Suprapubic skin (tissue), 4 donors: ENCODE measurements at regions not wholly inside any gene's neighbourhood (a gene's known extent, or its start where the extent isn't known, plus 50 kb on each side); places are given as distances from the start of the nearest gene placed in this dataset.

Experiments
- POLR2A ChIP-seq, 2 donors: fragments of 450-650 bp; IDR thresholded peaks; one replicate each; pipeline ENCODE4 v1.6.1; 2017; ENCODE audit warnings: antibody characterized with exemption in 2 of 2, mild to moderate bottlenecking in 2 of 2, moderate library complexity in 2 of 2
- POLR2AphosphoS5 ChIP-seq, 3 donors: sonication (generic); formaldehyde crosslinking; IDR thresholded peaks; one replicate each; pipeline ENCODE4 v1.6.1; 2017; ENCODE audit warnings: antibody characterized with exemption in 3 of 3
- TF ChIP-seq, protein P1 (sequence below), 2 donors: fragments of 200-600 bp in 1 of 2; fragments of 450-650 bp in 1 of 2; sonication (generic) in 1 of 2; IDR thresholded peaks; one replicate each; pipeline ENCODE4 v1.5.1; 2016 to 2019; ENCODE audit warnings: antibody characterized with exemption in 2 of 2, mild to moderate bottlenecking in 1 of 2, moderate library complexity in 1 of 2

DNA sequence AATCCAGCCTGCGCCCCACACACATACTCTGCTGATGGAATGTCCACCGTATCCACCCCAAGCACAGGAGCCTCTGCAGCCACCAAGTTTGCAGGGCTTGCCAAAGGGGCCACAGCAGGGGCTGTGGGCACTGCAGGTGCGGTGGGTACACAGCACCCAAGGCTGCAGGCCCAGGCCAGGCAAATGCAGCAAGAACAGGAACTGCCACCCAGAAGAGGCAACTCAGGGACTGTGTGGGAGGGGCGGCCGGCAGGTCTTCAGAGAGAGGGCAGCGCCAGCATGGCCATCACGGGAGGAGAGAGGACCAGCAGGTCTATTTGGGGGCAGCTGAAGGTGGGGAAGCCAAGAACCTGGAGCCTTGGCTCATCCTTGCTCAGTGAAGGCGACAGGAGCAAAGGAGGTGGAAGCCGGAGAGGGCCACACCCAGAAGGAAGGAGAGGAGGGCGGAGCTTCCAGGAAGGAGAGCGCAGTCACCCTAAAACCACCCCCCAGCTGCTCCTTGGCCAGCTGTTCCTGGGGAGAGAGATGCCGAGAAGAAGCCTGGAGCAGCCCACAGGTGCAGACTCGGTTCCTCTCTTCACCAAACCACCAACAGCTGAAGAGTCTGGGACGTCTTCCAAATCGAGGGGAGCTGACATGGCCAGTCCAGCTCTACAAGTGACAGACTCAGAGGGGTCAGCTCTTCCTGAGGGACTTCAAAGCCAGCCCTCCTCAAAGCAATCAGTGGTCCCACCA, 265.1 kb upstream of the CDYL start:
- TF ChIP-seq POLR2A (IDR thresholded peaks at IDR 0.05) (no peak), POLR2AphosphoS5 (IDR thresholded peaks at IDR 0.05) (no peak)
- TF ChIP-seq, protein P1, sequence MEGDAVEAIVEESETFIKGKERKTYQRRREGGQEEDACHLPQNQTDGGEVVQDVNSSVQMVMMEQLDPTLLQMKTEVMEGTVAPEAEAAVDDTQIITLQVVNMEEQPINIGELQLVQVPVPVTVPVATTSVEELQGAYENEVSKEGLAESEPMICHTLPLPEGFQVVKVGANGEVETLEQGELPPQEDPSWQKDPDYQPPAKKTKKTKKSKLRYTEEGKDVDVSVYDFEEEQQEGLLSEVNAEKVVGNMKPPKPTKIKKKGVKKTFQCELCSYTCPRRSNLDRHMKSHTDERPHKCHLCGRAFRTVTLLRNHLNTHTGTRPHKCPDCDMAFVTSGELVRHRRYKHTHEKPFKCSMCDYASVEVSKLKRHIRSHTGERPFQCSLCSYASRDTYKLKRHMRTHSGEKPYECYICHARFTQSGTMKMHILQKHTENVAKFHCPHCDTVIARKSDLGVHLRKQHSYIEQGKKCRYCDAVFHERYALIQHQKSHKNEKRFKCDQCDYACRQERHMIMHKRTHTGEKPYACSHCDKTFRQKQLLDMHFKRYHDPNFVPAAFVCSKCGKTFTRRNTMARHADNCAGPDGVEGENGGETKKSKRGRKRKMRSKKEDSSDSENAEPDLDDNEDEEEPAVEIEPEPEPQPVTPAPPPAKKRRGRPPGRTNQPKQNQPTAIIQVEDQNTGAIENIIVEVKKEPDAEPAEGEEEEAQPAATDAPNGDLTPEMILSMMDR (IDR thresholded peaks at IDR 0.05): no peak
